ENCODE measurements at regions not wholly inside any gene's neighbourhood (a gene's known extent, or its start where the extent isn't known, plus 50 kb on each side); places are given as distances from the start of the nearest gene placed in this dataset.

- Histone ChIP-seq H3K27ac (ENCODE audit: low read depth, low read length) (no peak overlapping the region), H3K36me3 (ENCODE audit: insufficient read depth, low read length) (no peaks in the 10 kb centered on the region), H3K4me3 (ENCODE audit: low read depth, low read length) (no peak overlapping the region)
Observed at GRCh38 chr3:41102750-41103149, 96.6 kb upstream of the CTNNB1 start.

GRCh38 chr3:41103200-41103599 is 96.1 kb upstream of the CTNNB1 start:
- no peak overlapping the region for H3K4me3 ChIP-seq (ENCODE audit: low read depth, low read length)
- H3K27ac ChIP-seq (ENCODE audit: low read depth, low read length): no peak overlapping the region
- no peaks in the 10 kb centered on the region for H3K4me1 ChIP-seq (ENCODE audit: control insufficient read depth, insufficient read depth, low read length, unreplicated experiment)
- no peak overlapping the region for H2AFZ ChIP-seq (ENCODE audit: low read length, unreplicated experiment)
- H3K36me3 ChIP-seq (ENCODE audit: insufficient read depth, low read length): no peaks in the 10 kb centered on the region
- no peaks in the 10 kb centered on the region for H3K79me2 ChIP-seq (ENCODE audit: control insufficient read depth, insufficient read depth, low read length, unreplicated experiment)
- peaks cover 15% of the 10 kb centered on the region; the same call in 1 of the 2 replicates for H3K27me3 ChIP-seq (ENCODE audit: insufficient read depth, low read length)

More at GRCh38 chr3:41102750-41103149, 96.6 kb upstream of the CTNNB1 start:
- H3K4me1 ChIP-seq (ENCODE audit: control insufficient read depth, insufficient read depth, low read length, unreplicated experiment): no peaks in the 10 kb centered on the region
- H3K27me3 ChIP-seq (ENCODE audit: insufficient read depth, low read length): peaks cover 14% of the 10 kb centered on the region; the same call in 1 of the 2 replicates
- no peak overlapping the region for H2AFZ ChIP-seq (ENCODE audit: low read length, unreplicated experiment)
- H3K79me2 ChIP-seq (ENCODE audit: control insufficient read depth, insufficient read depth, low read length, unreplicated experiment): no peaks in the 10 kb centered on the region

- no peaks in the 10 kb centered on the region for H3K79me2 ChIP-seq (ENCODE audit: control insufficient read depth, insufficient read depth, low read length, unreplicated experiment)
Observed at GRCh38 chr3:41104147-41104546, 95.2 kb upstream of the CTNNB1 start.

GRCh38 chr3:41106691-41107090 is 92.6 kb upstream of the CTNNB1 start:
- no peaks in the 10 kb centered on the region for H3K4me1 ChIP-seq (ENCODE audit: control insufficient read depth, insufficient read depth, low read length, unreplicated experiment)
- peaks cover 20% of the 10 kb centered on the region for H3K27me3 ChIP-seq (ENCODE audit: insufficient read depth, low read length)
- no peak overlapping the region for H2AFZ ChIP-seq (ENCODE audit: low read length, unreplicated experiment)
- H3K4me3 ChIP-seq (ENCODE audit: low read depth, low read length): no peak overlapping the region
- H3K79me2 ChIP-seq (ENCODE audit: control insufficient read depth, insufficient read depth, low read length, unreplicated experiment): no peaks in the 10 kb centered on the region
- no peak overlapping the region for H3K27ac ChIP-seq (ENCODE audit: low read depth, low read length)
- no peaks in the 10 kb centered on the region for H3K36me3 ChIP-seq (ENCODE audit: insufficient read depth, low read length)

More at GRCh38 chr3:41104147-41104546, 95.2 kb upstream of the CTNNB1 start:
- Histone ChIP-seq H3K27ac (ENCODE audit: low read depth, low read length) (no peak overlapping the region), H3K27me3 (ENCODE audit: insufficient read depth, low read length) (peaks cover 20% of the 10 kb centered on the region), H3K36me3 (ENCODE audit: insufficient read depth, low read length) (no peaks in the 10 kb centered on the region), H3K4me1 (ENCODE audit: control insufficient read depth, insufficient read depth, low read length, unreplicated experiment) (no peaks in the 10 kb centered on the region), H3K4me3 (ENCODE audit: low read depth, low read length) (no peak overlapping the region), H2AFZ (ENCODE audit: low read length, unreplicated experiment) (no peak overlapping the region)

GRCh38 chr3:41111011-41111410 is 88.3 kb upstream of the CTNNB1 start:
- Histone ChIP-seq H2AFZ (ENCODE audit: low read length, unreplicated experiment) (no peak overlapping the region), H3K36me3 (ENCODE audit: insufficient read depth, low read length) (no peaks in the 10 kb centered on the region), H3K27me3 (ENCODE audit: insufficient read depth, low read length) (peaks cover 6% of the 10 kb centered on the region), H3K79me2 (ENCODE audit: control insufficient read depth, insufficient read depth, low read length, unreplicated experiment) (no peaks in the 10 kb centered on the region), H3K4me1 (ENCODE audit: control insufficient read depth, insufficient read depth, low read length, unreplicated experiment) (no peaks in the 10 kb centered on the region), H3K27ac (ENCODE audit: low read depth, low read length) (no peak overlapping the region), H3K4me3 (ENCODE audit: low read depth, low read length) (no peak overlapping the region)

GRCh38 chr3:41112466-41112865 is 86.8 kb upstream of the CTNNB1 start:
- H3K4me3 ChIP-seq (ENCODE audit: low read depth, low read length): no peak overlapping the region
- no peak overlapping the region for H2AFZ ChIP-seq (ENCODE audit: low read length, unreplicated experiment)
- no peaks in the 10 kb centered on the region for H3K4me1 ChIP-seq (ENCODE audit: control insufficient read depth, insufficient read depth, low read length, unreplicated experiment)
- no peak overlapping the region for H3K27ac ChIP-seq (ENCODE audit: low read depth, low read length)
- no peaks in the 10 kb centered on the region for H3K79me2 ChIP-seq (ENCODE audit: control insufficient read depth, insufficient read depth, low read length, unreplicated experiment)
- H3K36me3 ChIP-seq (ENCODE audit: insufficient read depth, low read length): no peaks in the 10 kb centered on the region
- H3K27me3 ChIP-seq (ENCODE audit: insufficient read depth, low read length): peaks cover 6% of the 10 kb centered on the region

- Histone ChIP-seq H3K36me3 (ENCODE audit: insufficient read depth, low read length) (no peaks in the 10 kb centered on the region), H3K79me2 (ENCODE audit: control insufficient read depth, insufficient read depth, low read length, unreplicated experiment) (no peaks in the 10 kb centered on the region), H3K4me3 (ENCODE audit: low read depth, low read length) (no peak overlapping the region), H3K27me3 (ENCODE audit: insufficient read depth, low read length) (no peaks in the 10 kb centered on the region; the same call in 1 of the 2 replicates), H3K27ac (ENCODE audit: low read depth, low read length) (no peak overlapping the region), H3K4me1 (ENCODE audit: control insufficient read depth, insufficient read depth, low read length, unreplicated experiment) (no peaks in the 10 kb centered on the region), H2AFZ (ENCODE audit: low read length, unreplicated experiment) (no peak overlapping the region)
Observed at GRCh38 chr3:41115069-41115468, 84.2 kb upstream of the CTNNB1 start.

- Histone ChIP-seq H3K4me3 (ENCODE audit: low read depth, low read length) (no peak overlapping the region), H2AFZ (ENCODE audit: low read length, unreplicated experiment) (no peak overlapping the region), H3K27me3 (ENCODE audit: insufficient read depth, low read length) (peaks cover 3% of the 10 kb centered on the region; the same call in 1 of the 2 replicates), H3K4me1 (ENCODE audit: control insufficient read depth, insufficient read depth, low read length, unreplicated experiment) (no peaks in the 10 kb centered on the region), H3K79me2 (ENCODE audit: control insufficient read depth, insufficient read depth, low read length, unreplicated experiment) (no peaks in the 10 kb centered on the region), H3K27ac (ENCODE audit: low read depth, low read length) (no peak overlapping the region), H3K36me3 (ENCODE audit: insufficient read depth, low read length) (no peaks in the 10 kb centered on the region)
Observed at GRCh38 chr3:41116851-41117250, 82.5 kb upstream of the CTNNB1 start.

GRCh38 chr3:41117398-41117870 is 81.9 kb upstream of the CTNNB1 start:
- Histone ChIP-seq H3K4me3 (ENCODE audit: low read depth, low read length) (no peak overlapping the region), H3K27ac (ENCODE audit: low read depth, low read length) (no peak overlapping the region), H3K79me2 (ENCODE audit: control insufficient read depth, insufficient read depth, low read length, unreplicated experiment) (no peaks in the 10 kb centered on the region), H3K4me1 (ENCODE audit: control insufficient read depth, insufficient read depth, low read length, unreplicated experiment) (no peaks in the 10 kb centered on the region), H3K27me3 (ENCODE audit: insufficient read depth, low read length) (peaks cover 6% of the 10 kb centered on the region; the same call in 1 of the 2 replicates), H3K36me3 (ENCODE audit: insufficient read depth, low read length) (no peaks in the 10 kb centered on the region), H2AFZ (ENCODE audit: low read length, unreplicated experiment) (no peak overlapping the region)

GRCh38 chr3:41118461-41119390 is 80.6 kb upstream of the CTNNB1 start:
- no peak overlapping the region for H3K27ac ChIP-seq (ENCODE audit: low read depth, low read length)
- H2AFZ ChIP-seq (ENCODE audit: low read length, unreplicated experiment): no peak overlapping the region
- H3K79me2 ChIP-seq (ENCODE audit: control insufficient read depth, insufficient read depth, low read length, unreplicated experiment): no peaks in the 10 kb centered on the region
- no peak overlapping the region for H3K4me3 ChIP-seq (ENCODE audit: low read depth, low read length)
- no peaks in the 10 kb centered on the region for H3K36me3 ChIP-seq (ENCODE audit: insufficient read depth, low read length)
- H3K27me3 ChIP-seq (ENCODE audit: insufficient read depth, low read length): peaks cover 6% of the 10 kb centered on the region; the same call in 1 of the 2 replicates
- no peaks in the 10 kb centered on the region for H3K4me1 ChIP-seq (ENCODE audit: control insufficient read depth, insufficient read depth, low read length, unreplicated experiment)

GRCh38 chr3:41120460-41120859 is 78.8 kb upstream of the CTNNB1 start:
- no peak overlapping the region for H2AFZ ChIP-seq (ENCODE audit: low read length, unreplicated experiment)
- peaks cover 6% of the 10 kb centered on the region; the same call in 1 of the 2 replicates for H3K27me3 ChIP-seq (ENCODE audit: insufficient read depth, low read length)
- H3K79me2 ChIP-seq (ENCODE audit: control insufficient read depth, insufficient read depth, low read length, unreplicated experiment): no peaks in the 10 kb centered on the region
- H3K27ac ChIP-seq (ENCODE audit: low read depth, low read length): no peak overlapping the region
- H3K4me1 ChIP-seq (ENCODE audit: control insufficient read depth, insufficient read depth, low read length, unreplicated experiment): no peaks in the 10 kb centered on the region
- H3K4me3 ChIP-seq (ENCODE audit: low read depth, low read length): no peak overlapping the region
- H3K36me3 ChIP-seq (ENCODE audit: insufficient read depth, low read length): no peaks in the 10 kb centered on the region

All from ACC112 (cell line).